Chondrocyte (in vitro differentiated cells): ENCODE measurements at regions not wholly inside any gene's neighbourhood (a gene's known extent, or its start where the extent isn't known, plus 50 kb on each side); places are given as distances from the start of the nearest gene placed in this dataset.

Source experiments
- DNase-seq: peaks from one replicate; pipeline ENCODE4 v3.0.0; 2021; ENCODE audit warnings: mixed read lengths, low spot score
- H3K27ac Mint-ChIP-seq: one replicate; pipeline ENCODE4 v1.8.0; 2021; ENCODE audit warnings: mild to moderate bottlenecking, moderate library complexity, mixed read lengths; ENCODE audit not compliant: unreplicated experiment
- H3K27me3 Mint-ChIP-seq: 2 replicates; pipeline ENCODE4 v1.8.0; 2021; ENCODE audit warnings: low read depth, mixed read lengths
- H3K36me3 Mint-ChIP-seq: 2 replicates; pipeline ENCODE4 v1.8.0; 2021; ENCODE audit warnings: low read depth, mixed read lengths
- H3K4me1 Mint-ChIP-seq: 2 replicates; pipeline ENCODE4 v1.8.0; 2021; ENCODE audit warnings: low read depth, mild to moderate bottlenecking, mixed read lengths
- H3K4me3 Mint-ChIP-seq: one replicate; pipeline ENCODE4 v1.8.0; 2021; ENCODE audit warnings: mild to moderate bottlenecking, moderate library complexity, mixed read lengths; ENCODE audit not compliant: unreplicated experiment
- H3K9me3 Mint-ChIP-seq: 2 replicates; pipeline ENCODE4 v1.8.0; 2021; ENCODE audit warnings: low read depth, mixed read lengths
- TF ChIP-seq, protein P1 (sequence below): fragments of 200-600 bp; sonication (generic); IDR thresholded peaks from 2 replicates; pipeline ENCODE4 v1.5.0; 2021; ENCODE audit warnings: antibody characterized with exemption, mild to moderate bottlenecking, moderate library complexity

DNA sequence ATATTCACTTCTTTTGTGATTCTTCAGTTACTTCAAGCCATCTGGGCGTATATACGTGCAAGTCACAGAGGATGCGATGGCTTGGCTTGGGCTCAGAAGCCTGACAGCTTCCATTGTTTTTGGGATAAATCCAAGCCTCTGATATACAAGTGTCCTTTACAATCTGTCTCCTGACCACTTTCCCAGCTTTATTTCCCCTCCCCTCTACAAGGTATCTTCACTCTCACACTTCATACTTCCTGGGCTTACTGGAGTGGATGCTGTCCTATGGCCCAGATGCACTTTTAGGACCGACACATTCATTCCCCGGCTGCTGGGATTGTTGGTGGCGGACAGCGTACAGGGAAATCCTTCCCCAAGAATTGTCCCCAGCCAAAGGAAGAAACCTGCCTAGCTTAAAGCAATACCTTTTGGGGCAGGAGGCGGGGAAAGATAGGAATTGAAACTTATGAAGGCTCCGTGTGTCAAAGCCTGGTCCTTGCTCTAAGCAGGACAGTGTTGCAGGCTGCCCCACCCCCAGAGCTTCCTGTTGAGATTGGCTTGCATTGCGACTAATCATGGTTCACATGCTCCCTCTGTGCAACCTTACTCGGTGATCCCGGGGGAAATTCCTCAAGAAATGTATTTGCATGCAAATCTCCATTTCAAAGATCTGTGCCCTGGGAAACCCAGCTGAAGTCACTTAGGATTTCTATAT, 802.9 kb upstream of the ID2 start:
- Mint-ChIP-seq H3K27me3 (peaks cover 14% of the 10 kb centered on the region), H3K36me3 (no peaks in the 10 kb centered on the region), H3K27ac (no peak overlapping the region), H3K4me1 (peaks cover 23% of the 10 kb centered on the region), H3K9me3 (no peaks in the 10 kb centered on the region), H3K4me3 (no peak overlapping the region)
- no peak for DNase-seq
- TF ChIP-seq, protein P1, sequence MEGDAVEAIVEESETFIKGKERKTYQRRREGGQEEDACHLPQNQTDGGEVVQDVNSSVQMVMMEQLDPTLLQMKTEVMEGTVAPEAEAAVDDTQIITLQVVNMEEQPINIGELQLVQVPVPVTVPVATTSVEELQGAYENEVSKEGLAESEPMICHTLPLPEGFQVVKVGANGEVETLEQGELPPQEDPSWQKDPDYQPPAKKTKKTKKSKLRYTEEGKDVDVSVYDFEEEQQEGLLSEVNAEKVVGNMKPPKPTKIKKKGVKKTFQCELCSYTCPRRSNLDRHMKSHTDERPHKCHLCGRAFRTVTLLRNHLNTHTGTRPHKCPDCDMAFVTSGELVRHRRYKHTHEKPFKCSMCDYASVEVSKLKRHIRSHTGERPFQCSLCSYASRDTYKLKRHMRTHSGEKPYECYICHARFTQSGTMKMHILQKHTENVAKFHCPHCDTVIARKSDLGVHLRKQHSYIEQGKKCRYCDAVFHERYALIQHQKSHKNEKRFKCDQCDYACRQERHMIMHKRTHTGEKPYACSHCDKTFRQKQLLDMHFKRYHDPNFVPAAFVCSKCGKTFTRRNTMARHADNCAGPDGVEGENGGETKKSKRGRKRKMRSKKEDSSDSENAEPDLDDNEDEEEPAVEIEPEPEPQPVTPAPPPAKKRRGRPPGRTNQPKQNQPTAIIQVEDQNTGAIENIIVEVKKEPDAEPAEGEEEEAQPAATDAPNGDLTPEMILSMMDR: no peak

DNA sequence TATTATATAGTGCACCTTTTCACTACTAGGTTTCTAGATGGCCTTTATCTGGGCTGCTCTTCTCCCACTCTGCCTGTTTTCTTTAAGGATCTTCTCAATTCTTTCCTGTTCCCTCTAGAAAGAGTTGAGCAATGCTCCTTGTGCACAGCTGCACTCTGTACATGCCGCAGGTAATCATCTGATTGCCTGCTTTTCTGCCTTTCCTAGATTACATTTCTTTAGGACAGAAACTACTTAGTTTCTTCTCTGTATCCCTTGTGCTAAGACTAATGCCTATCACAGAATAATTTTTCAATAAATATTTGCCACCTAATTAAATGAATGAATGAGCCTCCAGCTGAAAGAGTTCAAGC, 802.4 kb upstream of the ID2 start:
- TF ChIP-seq, protein P1: no peak
- H3K4me1 Mint-ChIP-seq: peaks cover 23% of the 10 kb centered on the region
- DNase-seq: no peak
- H3K27ac Mint-ChIP-seq: no peak overlapping the region
- no peak overlapping the region for H3K4me3 Mint-ChIP-seq
- H3K27me3 Mint-ChIP-seq: peaks cover 14% of the 10 kb centered on the region
- no peaks in the 10 kb centered on the region for H3K36me3 Mint-ChIP-seq
- H3K9me3 Mint-ChIP-seq: no peaks in the 10 kb centered on the region

DNA sequence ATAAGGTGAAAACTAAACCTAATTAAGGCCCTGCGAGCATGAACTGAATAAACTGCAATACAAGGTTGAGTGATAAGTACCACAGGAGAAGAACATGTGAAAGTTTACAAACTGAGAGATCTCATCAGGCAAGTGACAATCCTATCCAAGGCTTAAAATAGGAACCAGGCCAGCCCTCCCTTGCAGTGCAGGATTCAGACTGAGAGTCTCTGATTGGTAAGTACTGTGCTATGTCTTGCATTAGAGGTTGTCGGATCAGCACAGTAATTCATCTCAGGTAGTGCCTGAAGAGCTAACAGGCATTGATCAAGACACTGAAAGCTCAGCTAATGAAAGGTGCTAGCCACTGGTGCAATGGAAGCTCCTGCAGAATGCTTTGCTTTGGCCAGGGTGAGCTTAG, 801.7 kb upstream of the ID2 start:
- Mint-ChIP-seq H3K4me3 (no peak overlapping the region), H3K27ac (no peak overlapping the region), H3K27me3 (peaks cover 14% of the 10 kb centered on the region), H3K4me1 (peaks cover 23% of the 10 kb centered on the region), H3K9me3 (no peaks in the 10 kb centered on the region), H3K36me3 (no peaks in the 10 kb centered on the region)
- TF ChIP-seq, protein P1: no peak
- DNase-seq: no peak

DNA sequence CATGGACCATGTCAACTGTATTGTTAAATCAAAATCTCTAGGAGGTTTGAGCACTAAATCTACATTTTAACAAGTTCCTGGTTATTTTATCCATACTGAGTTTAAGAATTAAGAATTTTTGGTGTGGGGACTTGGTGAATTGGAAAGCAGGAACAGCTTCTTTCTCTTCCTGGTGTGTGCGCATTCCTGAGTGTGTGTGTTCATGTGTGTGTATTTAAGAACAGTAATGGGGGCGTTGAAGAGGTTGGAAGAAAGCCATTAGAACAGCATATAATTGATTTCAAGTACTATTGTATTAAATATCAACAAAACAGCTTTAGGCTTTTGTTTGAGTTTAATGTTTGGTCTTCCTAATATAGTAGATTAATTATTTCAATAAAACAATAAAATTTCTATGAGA, 801.3 kb upstream of the ID2 start:
- Mint-ChIP-seq H3K4me1 (peaks cover 23% of the 10 kb centered on the region), H3K4me3 (no peak overlapping the region)

DNA sequence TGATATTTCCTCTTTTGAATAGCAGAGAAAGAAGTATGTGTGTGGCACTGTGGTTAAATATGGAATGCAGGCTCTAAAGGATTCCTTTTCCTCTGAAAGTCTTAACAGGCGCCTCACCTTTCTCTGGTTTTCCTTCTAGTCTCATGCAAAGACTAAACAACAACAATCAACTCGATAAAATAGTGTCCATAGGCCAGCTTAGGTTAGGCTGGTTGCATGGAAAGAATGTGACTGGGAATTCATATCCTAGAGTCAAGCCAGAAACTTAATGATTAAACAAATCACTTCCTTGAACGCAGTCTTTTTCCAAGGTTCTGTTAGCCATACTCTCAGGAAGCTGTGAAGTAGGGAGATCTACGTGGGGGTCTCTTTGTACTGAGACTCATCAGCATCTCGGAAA, 800.8 kb upstream of the ID2 start:
- no peak overlapping the region for H3K4me3 Mint-ChIP-seq
- no peak for DNase-seq
- peak overlapping the region; percentile 45 for H3K27ac Mint-ChIP-seq
- H3K4me1 Mint-ChIP-seq: peaks cover 23% of the 10 kb centered on the region
- peaks cover 12% of the 10 kb centered on the region for H3K27me3 Mint-ChIP-seq
- H3K36me3 Mint-ChIP-seq: no peaks in the 10 kb centered on the region
- no peaks in the 10 kb centered on the region for H3K9me3 Mint-ChIP-seq
- TF ChIP-seq, protein P1: no peak

More for the DNA sequence above, 801.3 kb upstream of the ID2 start:
- Mint-ChIP-seq H3K36me3 (no peaks in the 10 kb centered on the region), H3K27ac (no peak overlapping the region), H3K9me3 (no peaks in the 10 kb centered on the region), H3K27me3 (peaks cover 14% of the 10 kb centered on the region)
- no peak for DNase-seq
- TF ChIP-seq, protein P1: no peak
